ENCODE measurements at regions not wholly inside any gene's neighbourhood (a gene's known extent, or its start where the extent isn't known, plus 50 kb on each side); places are given as distances from the start of the nearest gene placed in this dataset.

- H3K9me3 Mint-ChIP-seq (ENCODE audit: low read depth, unreplicated experiment): no peaks in the 10 kb centered on the region
- no peaks in the 10 kb centered on the region for H3K36me3 Mint-ChIP-seq (ENCODE audit: insufficient read depth, unreplicated experiment)
- no peaks in the 10 kb centered on the region for H3K27me3 Mint-ChIP-seq (ENCODE audit: unreplicated experiment)
- H3K4me1 Mint-ChIP-seq (ENCODE audit: low read depth, unreplicated experiment): no peaks in the 10 kb centered on the region
- no peak overlapping the region for H3K4me3 Mint-ChIP-seq (ENCODE audit: low read depth, unreplicated experiment)
- intact Hi-C loops (cut with micrococcal nuclease; ENCODE audit: unreplicated experiment): no loop called here
- no peak overlapping the region for H3K27ac Mint-ChIP-seq (ENCODE audit: unreplicated experiment)
- CTCF ChIA-PET: interaction anchor here (0.6 kb wide), 1 partner anchor 175 kb away, joined by 4 read pairs; no protein-coding TSS in a partner anchor
- TF ChIP-seq CTCF (IDR thresholded peaks at IDR 0.05; ENCODE audit: unreplicated experiment): no peak
- DNase-seq: no peak
- no TSS peak for BruUV-seq (replicated peaks)
Measured at GRCh38 chr12:118827047-118827446, 154.3 kb upstream of the SRRM4 start.

- no peak for DNase-seq
- Mint-ChIP-seq H3K27me3 (ENCODE audit: unreplicated experiment) (no peaks in the 10 kb centered on the region), H3K36me3 (ENCODE audit: insufficient read depth, unreplicated experiment) (no peaks in the 10 kb centered on the region), H3K4me3 (ENCODE audit: low read depth, unreplicated experiment) (no peak overlapping the region), H3K27ac (ENCODE audit: unreplicated experiment) (no peak overlapping the region), H3K4me1 (ENCODE audit: low read depth, unreplicated experiment) (no peaks in the 10 kb centered on the region), H3K9me3 (ENCODE audit: low read depth, unreplicated experiment) (no peaks in the 10 kb centered on the region)
- CTCF ChIA-PET: interaction anchor here (0.6 kb wide), 1 partner anchor 174 kb away, joined by 4 read pairs; no protein-coding TSS in a partner anchor
- no TSS peak for BruUV-seq (replicated peaks)
- intact Hi-C loops (cut with micrococcal nuclease; ENCODE audit: unreplicated experiment): no loop called here
- TF ChIP-seq CTCF (IDR thresholded peaks at IDR 0.05; ENCODE audit: unreplicated experiment): no peak
Measured at GRCh38 chr12:118827606-118828005, 153.7 kb upstream of the SRRM4 start.

DNA sequence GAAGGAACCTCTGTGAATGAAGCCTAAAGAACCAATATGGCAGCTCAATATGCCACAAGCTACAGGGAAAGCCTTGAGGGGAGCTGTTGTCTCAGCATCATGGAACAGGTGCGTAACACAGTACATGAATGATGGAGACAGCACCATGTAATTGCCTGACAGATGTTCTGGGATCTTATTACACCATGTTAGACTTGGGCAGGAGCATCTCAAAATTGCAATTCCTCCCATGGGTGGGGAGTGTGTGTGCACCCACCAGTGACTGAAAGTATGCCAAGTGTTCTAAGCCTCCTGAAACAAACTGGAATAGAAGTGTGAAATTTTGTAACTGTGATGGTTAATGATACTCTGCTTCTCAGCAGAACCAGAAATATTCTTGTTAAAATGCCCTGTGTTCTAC, 151.0 kb upstream of the SRRM4 start:
- H3K4me3 Mint-ChIP-seq (ENCODE audit: low read depth, unreplicated experiment): no peak overlapping the region
- H3K9me3 Mint-ChIP-seq (ENCODE audit: low read depth, unreplicated experiment): no peaks in the 10 kb centered on the region
- DNase-seq: no peak
- no peak for TF ChIP-seq CTCF (IDR thresholded peaks at IDR 0.05; ENCODE audit: unreplicated experiment)
- no peaks in the 10 kb centered on the region for H3K36me3 Mint-ChIP-seq (ENCODE audit: insufficient read depth, unreplicated experiment)
- BruUV-seq (replicated peaks): no TSS peak
- CTCF ChIA-PET: interaction anchor here (0.6 kb wide), 1 partner anchor 605 kb away, joined by 3 read pairs; no protein-coding TSS in a partner anchor
- no peaks in the 10 kb centered on the region for H3K4me1 Mint-ChIP-seq (ENCODE audit: low read depth, unreplicated experiment)
- intact Hi-C loops (cut with micrococcal nuclease; ENCODE audit: unreplicated experiment): no loop called here
- no peaks in the 10 kb centered on the region for H3K27me3 Mint-ChIP-seq (ENCODE audit: unreplicated experiment)
- no peak overlapping the region for H3K27ac Mint-ChIP-seq (ENCODE audit: unreplicated experiment)

DNA sequence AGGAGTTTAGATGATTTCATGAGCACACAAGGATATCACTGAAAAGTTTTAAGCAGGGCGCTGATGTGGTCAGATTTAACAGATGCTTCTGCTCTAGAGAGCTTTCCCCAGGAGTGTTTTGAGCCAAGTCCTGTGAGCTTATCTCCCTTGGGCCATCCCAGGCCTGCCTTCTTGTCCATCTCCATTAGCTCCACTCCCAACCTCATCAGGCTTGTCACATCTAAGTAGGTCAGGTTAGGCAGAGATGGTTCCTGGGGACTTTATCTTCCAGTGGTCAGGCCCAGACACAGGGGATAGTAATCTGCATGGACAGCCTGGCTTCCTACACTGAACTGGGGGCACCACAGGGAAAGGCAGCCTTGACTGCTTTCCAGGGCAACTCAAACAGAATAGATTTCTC, 145.4 kb upstream of the SRRM4 start:
- no TSS peak for BruUV-seq (replicated peaks)
- TF ChIP-seq CTCF (IDR thresholded peaks at IDR 0.05; ENCODE audit: unreplicated experiment): no peak
- no peak for DNase-seq
- intact Hi-C loops (cut with micrococcal nuclease; ENCODE audit: unreplicated experiment): no loop called here
- Mint-ChIP-seq H3K27me3 (ENCODE audit: unreplicated experiment) (peaks cover 7% of the 10 kb centered on the region), H3K9me3 (ENCODE audit: low read depth, unreplicated experiment) (no peaks in the 10 kb centered on the region), H3K36me3 (ENCODE audit: insufficient read depth, unreplicated experiment) (no peaks in the 10 kb centered on the region), H3K27ac (ENCODE audit: unreplicated experiment) (no peak overlapping the region), H3K4me1 (ENCODE audit: low read depth, unreplicated experiment) (no peaks in the 10 kb centered on the region), H3K4me3 (ENCODE audit: low read depth, unreplicated experiment) (no peak overlapping the region)
- CTCF ChIA-PET: no interaction called here

All from Calu3 (cell line).